ENCODE measurements at regions not wholly inside any gene's neighbourhood (a gene's known extent, or its start where the extent isn't known, plus 50 kb on each side); places are given as distances from the start of the nearest gene placed in this dataset.

DNA sequence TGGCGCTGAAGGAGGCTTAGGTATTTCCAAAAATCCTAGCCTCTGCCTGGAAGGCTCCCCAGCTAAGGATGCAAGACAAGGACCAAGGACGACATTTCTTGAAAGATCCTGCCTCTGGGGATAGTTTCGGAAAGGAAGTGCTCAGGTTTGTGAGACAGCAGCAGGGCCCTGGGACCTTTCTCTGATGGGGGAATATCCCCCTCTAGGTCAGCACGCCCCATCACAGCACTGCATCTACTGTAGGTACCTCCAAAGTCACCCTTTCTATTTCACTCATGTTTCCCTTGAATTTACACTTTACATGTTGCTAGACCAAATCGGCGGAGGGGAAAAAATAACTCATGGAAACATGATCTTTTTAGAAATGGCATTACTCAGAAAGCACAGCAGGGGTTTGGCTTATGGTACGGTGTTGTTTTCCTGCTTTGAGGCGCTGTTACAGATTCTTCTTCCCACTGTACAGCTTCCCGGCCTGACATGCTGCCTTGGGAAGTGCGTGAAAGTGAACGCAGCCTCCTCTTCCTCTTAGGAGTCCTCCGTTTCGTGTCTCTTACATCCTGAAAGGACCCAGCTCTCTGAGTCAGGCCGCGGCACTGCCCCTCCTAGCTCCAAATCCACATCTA lies 77.2 kb upstream of the DHRSX start (continued):
- TF ChIP-seq SP1 (IDR thresholded peaks at IDR 0.05; ENCODE audit: low read depth, low read length) (no peak), BCL11A (IDR thresholded peaks at IDR 0.05; ENCODE audit: low read depth in 2 of 2, low read length in 2 of 2) (no peak), KDM1A (IDR thresholded peaks at IDR 0.05; ENCODE audit: borderline replicate concordance, low read length) (no peak), CHD1 (IDR thresholded peaks at IDR 0.05; ENCODE audit: low read depth, low read length) (no peak), RXRA (IDR thresholded peaks at IDR 0.05; ENCODE audit: insufficient read depth, low read depth, low read length) (no peak), POLR2AphosphoS5 (IDR thresholded peaks at IDR 0.05; ENCODE audit: low read depth, low read length) (no peak)
